ENCODE measurements at regions not wholly inside any gene's neighbourhood (a gene's known extent, or its start where the extent isn't known, plus 50 kb on each side); places are given as distances from the start of the nearest gene placed in this dataset.

- no peak for DNase-seq
These were observed 150.5 kb downstream of the EN1 start for GRCh38 chr2:118696786-118697465.

DNA sequence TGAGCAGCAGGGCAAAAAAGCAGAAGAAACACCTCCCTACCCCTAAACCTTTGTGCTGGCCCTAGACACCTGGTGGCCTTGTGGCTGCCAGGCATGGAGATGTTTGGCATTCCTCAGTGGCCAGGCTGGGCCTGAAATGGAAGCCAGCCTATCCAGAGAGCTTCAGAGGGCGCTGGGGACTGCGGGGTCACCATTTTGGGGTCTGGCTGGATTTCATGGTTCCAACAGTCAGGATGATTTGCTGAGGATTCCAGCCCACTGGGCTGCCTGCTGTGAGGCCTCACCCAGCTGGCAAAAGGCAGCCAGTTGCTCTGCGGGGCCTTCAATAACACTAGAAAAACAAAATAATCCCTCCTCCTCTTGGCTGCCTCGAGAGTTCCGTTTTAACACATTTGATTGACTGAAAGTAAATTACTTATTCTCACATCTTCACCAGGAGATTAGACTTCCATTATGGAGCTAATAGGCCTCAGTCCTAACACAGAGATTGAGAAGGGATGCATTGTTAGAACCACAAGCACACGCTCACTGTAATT is 154.1 kb downstream of the EN1 start:
- DNase-seq, result no peak

DNA sequence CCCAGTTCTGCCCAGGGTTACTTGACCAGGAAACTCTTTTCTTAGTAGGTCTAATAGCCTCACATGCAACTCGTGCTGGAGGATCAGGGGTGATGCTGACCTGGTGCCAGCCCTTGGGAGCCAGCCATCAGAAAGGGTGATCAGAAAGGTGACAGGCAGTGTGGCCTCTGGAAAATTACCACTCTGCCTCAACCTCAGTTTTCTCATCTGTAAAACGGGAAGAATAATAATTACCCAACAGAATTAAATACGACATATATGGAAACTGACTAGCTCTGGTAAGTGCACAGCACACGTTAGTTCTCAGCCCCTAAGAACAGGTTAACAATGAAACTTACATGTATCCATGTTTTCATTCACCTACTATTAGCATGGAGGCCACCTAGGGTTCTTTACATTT is 157.6 kb downstream of the EN1 start:
- no peak for DNase-seq

- DNase-seq, result no peak
These were observed 158.0 kb downstream of the EN1 start for GRCh38 chr2:118689456-118689855.

GRCh38 chr2:118689033-118689432 is 158.4 kb downstream of the EN1 start:
- no peak for DNase-seq

- no peak for DNase-seq
These were observed 159.8 kb downstream of the EN1 start for GRCh38 chr2:118687698-118688097.

- no peak for DNase-seq
These were observed 160.3 kb downstream of the EN1 start for GRCh38 chr2:118687192-118687591.

GRCh38 chr2:118686346-118686745 is 161.1 kb downstream of the EN1 start:
- DNase-seq, result no peak

DNA sequence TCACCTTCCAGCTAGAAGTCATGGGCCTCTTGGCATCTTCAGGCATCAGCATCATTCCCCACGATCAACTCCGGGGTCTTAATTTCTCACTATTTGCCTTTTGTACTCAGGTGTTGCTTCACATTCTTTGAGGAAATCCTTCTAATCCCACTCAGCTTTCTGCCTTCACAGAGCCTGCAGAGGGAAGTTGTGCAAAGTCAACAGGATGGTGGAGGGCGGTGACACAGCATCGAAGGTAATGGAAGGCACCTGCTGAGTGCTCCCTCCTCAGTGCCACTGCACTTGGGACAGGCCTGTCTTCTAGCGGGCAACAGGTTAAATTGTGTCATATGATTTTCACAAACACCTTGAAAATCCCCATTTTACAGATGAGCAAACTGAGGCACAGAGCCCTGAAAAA is 164.0 kb downstream of the EN1 start:
- no peak for DNase-seq

GRCh38 chr2:118678985-118679384 is 168.5 kb downstream of the EN1 start:
- DNase-seq, result no peak

- DNase-seq, result no peak
These were observed 169.9 kb downstream of the EN1 start for GRCh38 chr2:118677546-118677945.

GRCh38 chr2:118675531-118675930 is 171.9 kb downstream of the EN1 start:
- no peak for DNase-seq

DNA sequence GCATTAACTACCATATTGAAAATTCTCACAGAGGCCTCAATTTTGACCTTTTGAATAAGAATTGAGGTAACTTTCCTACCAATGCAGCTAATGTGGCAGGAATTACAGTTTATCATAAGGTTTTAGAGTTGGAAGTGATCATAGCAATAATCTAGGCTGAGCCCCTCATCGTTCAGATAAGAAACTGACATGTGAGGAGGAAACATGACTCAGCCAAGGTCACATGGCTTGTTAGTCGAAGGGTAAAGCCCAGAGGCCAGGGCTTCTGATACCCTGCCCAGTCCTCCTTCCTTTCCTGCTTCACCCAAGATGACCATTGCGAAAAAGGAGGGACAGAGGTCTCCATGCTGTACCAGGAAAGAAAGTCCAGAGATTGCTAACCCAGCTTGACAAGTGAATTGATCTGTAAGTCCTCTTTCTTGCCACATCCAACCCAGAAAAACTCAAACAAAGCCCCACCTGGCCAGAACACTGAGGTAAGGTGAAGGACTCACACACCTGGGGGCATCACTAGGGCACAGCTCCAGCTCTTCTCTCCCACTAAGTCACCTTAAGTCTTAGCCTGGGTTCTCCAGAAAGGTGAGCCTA is 174.8 kb downstream of the EN1 start:
- no peak for DNase-seq

- DNase-seq, result no peak
These were observed 175.6 kb downstream of the EN1 start for GRCh38 chr2:118671701-118672454.

- no peak for DNase-seq
These were observed 176.6 kb downstream of the EN1 start for GRCh38 chr2:118670838-118671237.

GRCh38 chr2:118670276-118670675 is 177.2 kb downstream of the EN1 start:
- no peak for DNase-seq

GRCh38 chr2:118669654-118670053 is 177.8 kb downstream of the EN1 start:
- no peak for DNase-seq

DNA sequence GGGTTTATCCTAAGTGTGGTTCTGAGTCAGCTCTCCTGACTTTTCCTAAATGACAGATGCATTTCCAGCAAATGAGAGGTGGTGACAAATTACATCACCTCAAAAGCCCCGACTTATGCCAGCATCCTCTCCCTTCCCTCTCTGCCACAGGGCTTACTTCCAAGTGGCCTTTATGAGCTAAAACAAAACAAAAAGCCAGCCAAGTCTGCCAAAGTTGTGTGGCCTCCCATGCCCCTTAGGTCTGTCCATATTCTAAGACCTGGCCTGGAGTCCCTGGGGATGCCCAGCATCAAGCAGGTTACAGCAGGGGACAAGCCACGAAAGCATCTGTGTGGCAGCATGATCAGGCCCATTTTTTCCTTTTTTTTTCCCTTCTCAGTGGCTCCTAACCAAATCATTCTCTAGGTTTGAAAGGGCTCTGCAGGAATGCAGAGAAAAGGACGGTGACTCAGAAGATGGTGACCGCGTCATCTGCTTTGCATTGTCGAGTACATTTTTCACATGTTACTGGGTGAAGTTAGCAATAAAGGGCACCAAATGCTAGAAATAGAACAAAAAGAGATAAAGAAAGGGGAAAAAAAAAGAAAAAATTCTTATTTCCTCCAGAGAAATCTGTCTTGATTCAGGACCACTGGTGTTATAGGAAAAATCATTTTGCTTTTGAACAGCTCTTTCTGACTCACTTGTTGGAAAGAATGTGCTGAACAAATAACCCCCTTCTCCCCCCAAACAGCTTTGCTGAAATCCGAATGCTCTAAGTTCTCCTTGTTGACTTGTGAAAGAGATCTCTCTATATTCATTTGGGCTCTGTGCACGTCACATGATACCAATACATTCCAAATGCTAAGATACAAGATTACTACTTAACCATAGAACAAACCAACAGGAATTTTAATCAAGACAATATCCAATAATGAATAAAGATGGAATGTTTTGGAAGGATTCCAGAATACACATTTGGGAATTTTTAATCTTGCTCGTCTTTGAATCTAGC is 178.7 kb downstream of the EN1 start:
- no peak for DNase-seq

DNA sequence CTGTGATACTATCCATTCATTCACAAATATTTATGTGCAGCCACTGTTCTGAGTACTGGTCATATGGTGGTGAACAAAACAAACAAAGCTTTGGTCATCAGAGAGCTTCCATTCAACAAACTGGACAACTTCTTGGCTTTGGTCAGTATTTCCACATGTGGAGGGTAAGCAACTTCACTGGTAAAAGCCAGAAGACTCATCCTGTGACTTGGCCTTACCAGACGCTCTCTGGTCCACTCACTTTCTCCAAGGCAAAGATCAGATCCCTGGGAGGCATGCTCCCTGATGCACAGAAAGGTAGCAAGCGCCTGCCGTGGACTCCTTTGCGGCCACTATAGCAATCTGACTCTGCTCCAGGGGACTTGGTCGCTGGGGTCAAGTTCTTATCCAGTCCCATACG is 179.5 kb downstream of the EN1 start:
- DNase-seq, result no peak

GRCh38 chr2:118667348-118667747 is 180.1 kb downstream of the EN1 start:
- DNase-seq, result no peak

- DNase-seq, result no peak
These were observed 181.5 kb downstream of the EN1 start for GRCh38 chr2:118665784-118666529.

- no peak for DNase-seq
These were observed 186.3 kb downstream of the EN1 start for GRCh38 chr2:118661179-118661578.
